PC-3 (cell line): ENCODE measurements at regions not wholly inside any gene's neighbourhood (a gene's known extent, or its start where the extent isn't known, plus 50 kb on each side); places are given as distances from the start of the nearest gene placed in this dataset.

Experiments used
- ATAC-seq: fragments of 200-7000 bp; cut with Tn5 transposase; 2 replicates; pipeline ENCODE4 v1.9.1; 2020; ENCODE audit warnings: mild to moderate bottlenecking, moderate library complexity
- BruUV-seq: library from RNA; stranded (reverse); fragments of 400-500 nt; replicated peaks from 2 replicates; lab custom pipeline; 2021; lab: Mats Ljungman, UMichigan
- CTCF ChIA-PET: fragments of 300-600 bp; sonication (Branson Sonifier 250); formaldehyde crosslinking; loops from one replicate; lab custom pipeline; 2022; ENCODE audit warnings: antibody characterized with exemption; lab: Charles Lee
- POLR2A ChIA-PET: fragments of 300-600 bp; sonication (Branson Sonifier 250); formaldehyde crosslinking; loops from one replicate; lab custom pipeline; 2022; ENCODE audit warnings: antibody characterized with exemption; ENCODE audit not compliant: unreplicated experiment; lab: Charles Lee
- DNase-seq: peaks from one replicate; pipeline ENCODE4 v3.0.0-alpha.2; 2015
- H2AFZ ChIP-seq: fragments of 300-600 bp; sonication (generic); 2 replicates; pipeline ENCODE4 v1.6.0; 2016; ENCODE audit warnings: antibody characterized with exemption, low read length
- H3F3A ChIP-seq: fragments of 300-600 bp; sonication (generic); one replicate; pipeline ENCODE4 v1.6.0; 2017; ENCODE audit warnings: antibody characterized with exemption, low read length, control low read depth, mild to moderate bottlenecking; ENCODE audit not compliant: unreplicated experiment
- H3K27ac ChIP-seq: fragments of 300-600 bp; sonication (generic); 2 replicates; pipeline ENCODE4 v1.5.1; 2016; ENCODE audit warnings: mild to moderate bottlenecking, low read length
- H3K27me3 ChIP-seq: fragments of 300-600 bp; sonication (generic); 2 replicates; pipeline ENCODE4 v1.6.1; 2016; ENCODE audit warnings: low read length, mixed read lengths
- H3K36me3 ChIP-seq: fragments of 300-600 bp; sonication (generic); 2 replicates; pipeline ENCODE4 v1.6.1; 2016; ENCODE audit warnings: low read depth, mixed run types, low read length, mixed read lengths
- H3K4me1 ChIP-seq: fragments of 300-600 bp; sonication (generic); 2 replicates; pipeline ENCODE4 v1.5.1; 2016; ENCODE audit warnings: low read length; ENCODE audit not compliant: insufficient read depth
- H3K4me2 ChIP-seq: fragments of 300-600 bp; sonication (generic); 2 replicates; pipeline ENCODE4 v1.6.0; 2016; ENCODE audit warnings: low read length
- H3K4me3 ChIP-seq: fragments of 300-600 bp; sonication (generic); 2 replicates; pipeline ENCODE4 v1.5.1; 2016; ENCODE audit warnings: mild to moderate bottlenecking, low read length, mixed read lengths
- H3K79me2 ChIP-seq: fragments of 300-600 bp; sonication (generic); 2 replicates; pipeline ENCODE4 v1.6.1; 2017; ENCODE audit warnings: low read length, mixed read lengths
- H3K9ac ChIP-seq: fragments of 300-600 bp; sonication (generic); 2 replicates; pipeline ENCODE4 v1.6.0; 2016; ENCODE audit warnings: mild to moderate bottlenecking, low read length
- H3K9me2 ChIP-seq: fragments of 300-600 bp; sonication (generic); replicated peaks from 2 replicates; pipeline ENCODE4 v1.6.1; 2016; ENCODE audit warnings: mixed run types, low read length, mixed read lengths
- H3K9me3 ChIP-seq: fragments of 300-600 bp; sonication (generic); 2 replicates; pipeline ENCODE4 v1.6.1; 2016; ENCODE audit warnings: low read length, mixed read lengths
- H4K20me1 ChIP-seq: fragments of 300-600 bp; sonication (generic); 2 replicates; pipeline ENCODE4 v1.6.1; 2016; ENCODE audit warnings: low read length, mixed read lengths
- CTCF ChIP-seq: fragments of 300-600 bp; sonication (generic); conservative IDR thresholded peaks from 2 replicates; pipeline ENCODE4 v1.5.1; 2017; ENCODE audit warnings: antibody characterized with exemption, low read depth, mild to moderate bottlenecking, low read length
- EZH2 ChIP-seq: fragments of 300-600 bp; sonication (generic); IDR thresholded peaks from one replicate; pipeline ENCODE4 v1.6.1; 2017; ENCODE audit warnings: antibody characterized with exemption, mild to moderate bottlenecking, low read length; ENCODE audit not compliant: unreplicated experiment
- EZH2phosphoT487 ChIP-seq: fragments of 300-600 bp; sonication (generic); IDR thresholded peaks from 2 replicates; pipeline ENCODE4 v1.6.1; 2018; ENCODE audit warnings: mild to moderate bottlenecking, antibody characterized with exemption, low read length, borderline replicate concordance
- intact Hi-C: fragments of 100-400 bp; cut with micrococcal nuclease; formaldehyde crosslinking; loops from 2 replicates; pipeline ENCODE4 v1.9.0; 2023

- ATAC-seq (no peak), DNase-seq (no peak)
- Histone ChIP-seq H3K27me3 (no peaks in the 10 kb centered on the region), H3K9me3 (no peaks in the 10 kb centered on the region), H3K27ac (no peak overlapping the region), H3K79me2 (no peaks in the 10 kb centered on the region), H3K4me2 (no peak overlapping the region), H3K9me2 (no peaks in the 10 kb centered on the region), H3K4me1 (no peaks in the 10 kb centered on the region), H3K36me3 (no peaks in the 10 kb centered on the region), H3K9ac (no peak overlapping the region), H3K4me3 (no peak overlapping the region), H3F3A (no peaks in the 10 kb centered on the region), H4K20me1 (no peaks in the 10 kb centered on the region), H2AFZ (no peak overlapping the region)
- TF ChIP-seq EZH2phosphoT487 = no peak
- no peak for TF ChIP-seq CTCF
- TF ChIP-seq EZH2 = no peak
- intact Hi-C loops = no loop called here
- CTCF ChIA-PET = interaction anchor here (0.6 kb wide), 1 partner anchor 1084 kb away, joined by 3 read pairs; no protein-coding TSS in a partner anchor
- BruUV-seq = no TSS peak
- POLR2A ChIA-PET = no interaction called here
Observed at GRCh38 chr16:54631782-54632181, 298.9 kb upstream of the IRX5 start.

- no TSS peak for BruUV-seq
- Histone ChIP-seq H3F3A (no peaks in the 10 kb centered on the region), H2AFZ (no peak overlapping the region), H3K4me1 (no peaks in the 10 kb centered on the region), H3K36me3 (no peaks in the 10 kb centered on the region), H3K9me3 (no peaks in the 10 kb centered on the region), H3K9me2 (no peaks in the 10 kb centered on the region), H3K27ac (no peak overlapping the region), H3K79me2 (no peaks in the 10 kb centered on the region), H3K27me3 (no peaks in the 10 kb centered on the region), H3K9ac (no peak overlapping the region), H3K4me2 (no peak overlapping the region), H3K4me3 (no peak overlapping the region), H4K20me1 (no peaks in the 10 kb centered on the region)
- POLR2A ChIA-PET = no interaction called here
- DNase-seq (no peak), ATAC-seq (no peak)
- intact Hi-C loops = no loop called here
- CTCF ChIA-PET = no interaction called here
- TF ChIP-seq EZH2 (no peak), CTCF (no peak), EZH2phosphoT487 (no peak)
Observed at GRCh38 chr16:54630284-54630967, 300.2 kb upstream of the IRX5 start.

DNA sequence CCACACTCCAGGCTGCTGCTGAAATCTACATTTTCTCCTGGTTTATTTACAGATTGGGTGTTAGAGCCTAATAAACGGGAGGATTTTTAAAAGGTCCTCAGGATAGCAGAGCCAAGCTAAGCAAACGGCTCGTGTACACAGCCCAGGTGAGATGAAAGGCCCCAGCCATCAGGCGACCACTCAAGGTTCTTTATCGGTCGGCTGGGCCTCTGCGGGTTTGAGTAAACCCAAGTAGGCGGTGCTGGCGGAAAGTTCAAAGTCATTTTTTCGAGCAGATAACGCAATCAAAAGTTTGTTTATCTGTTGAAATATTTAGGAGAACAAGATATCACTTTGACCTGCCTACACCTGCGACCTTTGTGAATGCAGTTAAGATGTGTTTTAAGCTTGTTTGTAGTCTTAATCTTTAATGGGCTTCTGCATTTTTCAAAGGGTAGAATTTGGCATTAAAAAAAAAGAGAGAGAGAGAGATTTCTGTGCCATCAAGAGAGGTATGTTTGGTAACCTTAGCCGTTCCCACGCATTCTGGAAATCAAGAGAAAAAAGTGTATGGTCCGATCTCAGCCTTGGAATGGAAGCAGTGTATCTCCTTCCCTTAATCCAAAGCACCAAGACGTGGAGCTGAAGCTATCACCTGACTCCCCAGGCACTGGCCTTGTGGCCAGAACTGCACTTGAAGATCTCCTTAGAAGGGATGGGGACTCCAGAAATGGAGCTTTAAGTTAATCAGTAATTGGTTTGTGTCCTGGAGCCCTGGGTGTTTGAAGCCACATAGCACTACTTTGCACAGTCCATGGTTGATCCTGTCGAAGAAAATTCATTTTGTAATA is 301.7 kb upstream of the IRX5 start:
- CTCF ChIA-PET = no interaction called here
- no peak overlapping the region for H3K9ac ChIP-seq
- TF ChIP-seq CTCF (no peak), EZH2 (no peak), EZH2phosphoT487 (no peak)
- POLR2A ChIA-PET = no interaction called here
- no peak overlapping the region for H3K4me2 ChIP-seq
- H3K4me1 ChIP-seq = no peaks in the 10 kb centered on the region
- no peaks in the 10 kb centered on the region for H3K9me2 ChIP-seq
- H3K27me3 ChIP-seq = no peaks in the 10 kb centered on the region
- no peaks in the 10 kb centered on the region for H3K36me3 ChIP-seq
- H3F3A ChIP-seq = no peaks in the 10 kb centered on the region
- ATAC-seq = no peak
- no peaks in the 10 kb centered on the region for H3K79me2 ChIP-seq
- H3K9me3 ChIP-seq = no peaks in the 10 kb centered on the region
- H2AFZ ChIP-seq = no peak overlapping the region
- H4K20me1 ChIP-seq = no peaks in the 10 kb centered on the region
- no peak overlapping the region for H3K4me3 ChIP-seq
- no TSS peak for BruUV-seq
- intact Hi-C loops = no loop called here
- no peak overlapping the region for H3K27ac ChIP-seq
- DNase-seq = no peak
